ENCODE measurements at regions not wholly inside any gene's neighbourhood (a gene's known extent, or its start where the extent isn't known, plus 50 kb on each side); places are given as distances from the start of the nearest gene placed in this dataset.

DNA sequence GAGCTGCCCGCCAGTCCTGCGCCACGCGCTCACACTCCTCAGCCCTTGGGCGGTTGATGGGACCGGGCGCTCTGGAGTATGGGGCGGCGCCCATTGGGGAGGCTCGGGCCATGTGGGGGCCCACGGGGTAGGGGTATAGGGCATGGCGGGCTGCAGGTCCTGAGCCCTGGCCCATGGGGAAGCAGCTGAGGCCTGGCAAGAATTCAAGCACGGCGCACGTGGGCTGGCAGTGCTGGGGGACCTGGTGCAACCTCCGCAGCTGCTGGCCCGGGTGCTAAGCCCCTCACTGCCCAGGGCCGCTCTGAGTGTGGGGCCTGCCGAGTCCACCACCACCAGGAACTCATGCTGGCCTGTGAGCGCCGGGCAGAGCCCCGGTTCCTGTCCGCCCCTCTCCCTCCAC is 229.6 kb upstream of the ZNF608 start:
- Histone ChIP-seq H3K9me3 (ENCODE audit: low read length) (no peaks in the 10 kb centered on the region), H3K36me3 (ENCODE audit: low read depth, low read length) (no peaks in the 10 kb centered on the region), H3F3A (ENCODE audit: low read length, unreplicated experiment) (no peaks in the 10 kb centered on the region), H3K4me3 (ENCODE audit: low read length) (no peak overlapping the region), H3K4me1 (ENCODE audit: insufficient read depth, low read length) (peaks cover 14% of the 10 kb centered on the region), H3K27ac (ENCODE audit: low read length) (no peak overlapping the region), H3K9me2 (replicated peaks; ENCODE audit: low read length) (no peaks in the 10 kb centered on the region), H3K27me3 (ENCODE audit: low read length) (no peaks in the 10 kb centered on the region), H3K9ac (ENCODE audit: low read length) (no peak overlapping the region), H3K4me2 (ENCODE audit: low read length) (no peak overlapping the region), H4K20me1 (ENCODE audit: low read length) (no peaks in the 10 kb centered on the region), H2AFZ (ENCODE audit: low read length) (no peak overlapping the region), H3K79me2 (ENCODE audit: low read length) (no peaks in the 10 kb centered on the region)
- POLR2A ChIA-PET (ENCODE audit: unreplicated experiment) = no interaction called here
- TF ChIP-seq EZH2 (IDR thresholded peaks at IDR 0.05; ENCODE audit: low read length, unreplicated experiment) (no peak), EZH2phosphoT487 (IDR thresholded peaks at IDR 0.05; ENCODE audit: borderline replicate concordance, low read length) (no peak)
- TF ChIP-seq, protein P1, sequence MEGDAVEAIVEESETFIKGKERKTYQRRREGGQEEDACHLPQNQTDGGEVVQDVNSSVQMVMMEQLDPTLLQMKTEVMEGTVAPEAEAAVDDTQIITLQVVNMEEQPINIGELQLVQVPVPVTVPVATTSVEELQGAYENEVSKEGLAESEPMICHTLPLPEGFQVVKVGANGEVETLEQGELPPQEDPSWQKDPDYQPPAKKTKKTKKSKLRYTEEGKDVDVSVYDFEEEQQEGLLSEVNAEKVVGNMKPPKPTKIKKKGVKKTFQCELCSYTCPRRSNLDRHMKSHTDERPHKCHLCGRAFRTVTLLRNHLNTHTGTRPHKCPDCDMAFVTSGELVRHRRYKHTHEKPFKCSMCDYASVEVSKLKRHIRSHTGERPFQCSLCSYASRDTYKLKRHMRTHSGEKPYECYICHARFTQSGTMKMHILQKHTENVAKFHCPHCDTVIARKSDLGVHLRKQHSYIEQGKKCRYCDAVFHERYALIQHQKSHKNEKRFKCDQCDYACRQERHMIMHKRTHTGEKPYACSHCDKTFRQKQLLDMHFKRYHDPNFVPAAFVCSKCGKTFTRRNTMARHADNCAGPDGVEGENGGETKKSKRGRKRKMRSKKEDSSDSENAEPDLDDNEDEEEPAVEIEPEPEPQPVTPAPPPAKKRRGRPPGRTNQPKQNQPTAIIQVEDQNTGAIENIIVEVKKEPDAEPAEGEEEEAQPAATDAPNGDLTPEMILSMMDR (conservative IDR thresholded peaks at IDR 0.05; ENCODE audit: low read depth, low read length) = no peak
- no peak for ATAC-seq
- CTCF ChIA-PET = no interaction called here
- intact Hi-C loops (cut with micrococcal nuclease) = no loop called here
- no TSS peak for BruUV-seq (replicated peaks)
- no peak for DNase-seq

DNA sequence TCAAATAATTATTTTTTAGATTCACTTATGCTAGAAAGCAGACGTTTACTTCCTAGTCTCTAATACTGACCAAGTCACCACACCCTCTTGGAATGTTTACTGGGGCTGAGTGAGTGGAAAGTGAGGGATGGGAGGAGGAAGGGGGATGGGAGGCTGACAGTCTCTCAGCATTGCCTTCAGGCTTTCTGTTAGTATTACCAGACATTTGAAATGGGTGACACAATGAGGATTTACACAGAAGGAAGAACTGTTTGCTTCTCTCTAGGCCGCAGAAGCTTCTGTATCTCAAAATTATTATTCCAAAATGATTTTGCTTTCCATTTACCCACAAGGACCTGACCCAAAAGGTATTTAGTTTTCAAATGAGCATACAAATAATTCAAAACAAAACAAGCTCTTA is 232.8 kb upstream of the ZNF608 start:
- no peaks in the 10 kb centered on the region for H3K9me2 ChIP-seq (replicated peaks; ENCODE audit: low read length)
- no peak overlapping the region for H3K4me3 ChIP-seq (ENCODE audit: low read length)
- DNase-seq (peak; percentile 49), ATAC-seq (peak; percentile 71)
- intact Hi-C loops (cut with micrococcal nuclease) = no loop called here
- H4K20me1 ChIP-seq (ENCODE audit: low read length) = no peaks in the 10 kb centered on the region
- CTCF ChIA-PET = no interaction called here
- H3K4me2 ChIP-seq (ENCODE audit: low read length) = no peak overlapping the region
- no peaks in the 10 kb centered on the region for H3K79me2 ChIP-seq (ENCODE audit: low read length)
- no peaks in the 10 kb centered on the region for H3F3A ChIP-seq (ENCODE audit: low read length, unreplicated experiment)
- H3K4me1 ChIP-seq (ENCODE audit: insufficient read depth, low read length) = peaks cover 24% of the 10 kb centered on the region
- H3K36me3 ChIP-seq (ENCODE audit: low read depth, low read length) = no peaks in the 10 kb centered on the region
- TF ChIP-seq EZH2 (IDR thresholded peaks at IDR 0.05; ENCODE audit: low read length, unreplicated experiment) = no peak
- TF ChIP-seq, protein P1 (conservative IDR thresholded peaks at IDR 0.05; ENCODE audit: low read depth, low read length) = no peak
- no peak for TF ChIP-seq EZH2phosphoT487 (IDR thresholded peaks at IDR 0.05; ENCODE audit: borderline replicate concordance, low read length)
- no peak overlapping the region for H3K9ac ChIP-seq (ENCODE audit: low read length)
- H3K27ac ChIP-seq (ENCODE audit: low read length) = no peak overlapping the region
- POLR2A ChIA-PET (ENCODE audit: unreplicated experiment) = interaction anchor here (0.7 kb wide), 1 partner anchor 1360 kb away, joined by 4 read pairs; no protein-coding TSS in a partner anchor
- H2AFZ ChIP-seq (ENCODE audit: low read length) = peak overlapping the region; percentile 59
- H3K9me3 ChIP-seq (ENCODE audit: low read length) = no peaks in the 10 kb centered on the region
- no TSS peak for BruUV-seq (replicated peaks)
- no peaks in the 10 kb centered on the region for H3K27me3 ChIP-seq (ENCODE audit: low read length)

DNA sequence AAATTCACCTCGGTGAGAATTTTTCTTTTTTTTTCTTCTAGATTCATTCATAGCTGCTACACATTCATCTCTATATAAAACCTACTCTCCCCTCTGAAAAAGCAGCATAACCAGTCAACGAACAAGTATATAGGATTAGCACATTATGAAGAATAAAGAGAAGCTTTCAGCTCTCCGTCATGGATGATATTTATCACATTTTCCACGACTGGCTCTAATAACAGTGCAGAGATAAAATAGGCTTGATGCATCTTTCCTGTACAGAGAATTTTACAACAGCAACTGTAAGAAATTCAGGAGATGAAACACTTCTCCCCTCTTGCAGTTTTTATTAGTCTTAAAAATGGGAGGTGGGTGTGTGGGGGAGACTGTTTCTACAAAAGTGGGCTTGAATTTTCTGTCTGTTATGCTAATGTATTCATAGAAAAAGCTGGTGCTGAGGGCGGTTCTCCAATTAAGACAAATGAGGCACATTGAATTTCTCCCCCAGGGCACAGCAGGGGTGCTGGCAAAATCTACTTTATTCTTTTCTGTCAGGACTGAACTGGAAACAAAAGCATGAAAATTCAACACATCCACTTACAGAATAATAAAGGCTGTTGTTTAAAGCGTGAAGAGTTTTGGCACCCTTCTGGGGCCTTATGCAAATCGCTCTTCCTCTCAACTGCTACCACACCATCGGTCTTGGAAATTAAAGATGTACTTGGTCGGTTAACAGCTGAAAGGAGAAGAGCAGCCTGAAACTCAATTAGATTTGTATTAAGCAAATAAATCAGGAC is 233.9 kb upstream of the ZNF608 start:
- no peaks in the 10 kb centered on the region for H3K9me2 ChIP-seq (replicated peaks; ENCODE audit: low read length)
- H3K36me3 ChIP-seq (ENCODE audit: low read depth, low read length) = no peaks in the 10 kb centered on the region
- BruUV-seq (replicated peaks) = no TSS peak
- H3K4me2 ChIP-seq (ENCODE audit: low read length) = no peak overlapping the region
- DNase-seq (no peak), ATAC-seq (no peak)
- H3K9me3 ChIP-seq (ENCODE audit: low read length) = no peaks in the 10 kb centered on the region
- intact Hi-C loops (cut with micrococcal nuclease) = no loop called here
- POLR2A ChIA-PET (ENCODE audit: unreplicated experiment) = interaction anchor here (0.7 kb wide), 1 partner anchor 232 kb away, joined by 3 read pairs; no protein-coding TSS in a partner anchor
- CTCF ChIA-PET = no interaction called here
- H4K20me1 ChIP-seq (ENCODE audit: low read length) = no peaks in the 10 kb centered on the region
- H3K9ac ChIP-seq (ENCODE audit: low read length) = no peak overlapping the region
- H3K4me1 ChIP-seq (ENCODE audit: insufficient read depth, low read length) = peaks cover 24% of the 10 kb centered on the region
- H3K27ac ChIP-seq (ENCODE audit: low read length) = no peak overlapping the region
- H3K4me3 ChIP-seq (ENCODE audit: low read length) = no peak overlapping the region
- TF ChIP-seq EZH2phosphoT487 (IDR thresholded peaks at IDR 0.05; ENCODE audit: borderline replicate concordance, low read length) (no peak), EZH2 (IDR thresholded peaks at IDR 0.05; ENCODE audit: low read length, unreplicated experiment) (no peak)
- TF ChIP-seq, protein P1 (conservative IDR thresholded peaks at IDR 0.05; ENCODE audit: low read depth, low read length) = no peak
- H3K27me3 ChIP-seq (ENCODE audit: low read length) = no peaks in the 10 kb centered on the region
- H3F3A ChIP-seq (ENCODE audit: low read length, unreplicated experiment) = no peaks in the 10 kb centered on the region
- no peaks in the 10 kb centered on the region for H3K79me2 ChIP-seq (ENCODE audit: low read length)
- H2AFZ ChIP-seq (ENCODE audit: low read length) = no peak overlapping the region
